ENCODE measurements at regions not wholly inside any gene's neighbourhood (a gene's known extent, or its start where the extent isn't known, plus 50 kb on each side); places are given as distances from the start of the nearest gene placed in this dataset.

GRCh38 chr11:128642571-128642970, 51.3 kb upstream of the FLI1 start:
- ChIA-PET CTCF (no interaction called here), POLR2A (no interaction called here)
- H2AFZ ChIP-seq (ENCODE audit: low read depth, low read length), result no peak overlapping the region
- peaks cover 8% of the 10 kb centered on the region for H3K4me1 ChIP-seq (ENCODE audit: control insufficient read depth, extremely low read depth, insufficient read depth, low read length)
- no peaks in the 10 kb centered on the region for H3K9me1 ChIP-seq (replicated peaks; ENCODE audit: control insufficient read depth, extremely low read depth, insufficient read depth, low read length)
- FAIRE-seq (no peak), DNase-seq (ENCODE audit: low read depth, low spot score) (no peak)
- no TSS peak for BruUV-seq (replicated peaks)
- no peak overlapping the region for H3K9ac ChIP-seq (replicated peaks; ENCODE audit: extremely low read depth, insufficient read depth, low read length)
- no peaks in the 10 kb centered on the region for H3K9me3 ChIP-seq (replicated peaks; ENCODE audit: control insufficient read depth, insufficient read depth, low read length)
- H3K79me2 ChIP-seq (ENCODE audit: control insufficient read depth, insufficient read depth, low read length), result no peaks in the 10 kb centered on the region
- intact Hi-C loops (cut with micrococcal nuclease) (no loop called here), dilution Hi-C loops (cut with MboI; ENCODE audit: extremely low pct_ligation_motif_present, low sequenced_read_pairs) (loop anchor here (25.0 kb wide), 3 partner anchors 330 to 605 kb away; no protein-coding TSS in a partner anchor)
- no peak overlapping the region for H3K27ac ChIP-seq (ENCODE audit: insufficient read depth, low read depth, low read length)
- TF ChIP-seq GATA2 (IDR thresholded peaks at IDR 0.05; ENCODE audit: insufficient read depth, insufficient read length, low read depth, low read length) (no peak), CTCF (IDR thresholded peaks at IDR 0.05; ENCODE audit: extremely low read depth in 1 of 2, insufficient read depth in 1 of 2, low read depth in 1 of 2, low read length in 2 of 2) (no peak), EZH2 (IDR thresholded peaks at IDR 0.05; ENCODE audit: borderline replicate concordance, low read depth, low read length, severe bottlenecking) (no peak), JUN (IDR thresholded peaks at IDR 0.05; ENCODE audit: borderline replicate concordance, insufficient read depth, insufficient read length, low read depth) (no peak), POLR2AphosphoS5 (IDR thresholded peaks at IDR 0.05; ENCODE audit: insufficient read depth, low read depth, low read length) (no peak), FOS (IDR thresholded peaks at IDR 0.05; ENCODE audit: borderline replicate concordance, insufficient read depth, low read length) (no peak), POLR2A (IDR thresholded peaks at IDR 0.05; ENCODE audit: low read depth, low read length) (no peak), MYC (IDR thresholded peaks at IDR 0.05; ENCODE audit: low read depth, low read length) (no peak), MAX (IDR thresholded peaks at IDR 0.05; ENCODE audit: insufficient read depth, insufficient read length) (no peak)
- no peaks in the 10 kb centered on the region for H3K27me3 ChIP-seq (ENCODE audit: control insufficient read depth in 2 of 2, insufficient read depth in 2 of 2, low read length in 2 of 2)
- H3K4me2 ChIP-seq (ENCODE audit: insufficient read depth, low read length), result no peak overlapping the region
- no peaks in the 10 kb centered on the region for H4K20me1 ChIP-seq (replicated peaks; ENCODE audit: control insufficient read depth, extremely low read depth, insufficient read depth, low read length)
- H3K4me3 ChIP-seq (replicated peaks in 1 of 3; ENCODE audit: insufficient read depth in 1 of 3, low read depth in 1 of 3, low read length in 3 of 3), result no peak overlapping the region
- H3K36me3 ChIP-seq (ENCODE audit: control insufficient read depth in 2 of 2, extremely low read depth in 1 of 2, insufficient read depth in 2 of 2, low read length in 2 of 2), result no peaks in the 10 kb centered on the region

All from endothelial cell of umbilical vein (primary cell).